Thyroid gland (tissue), 4 donors: ENCODE measurements at regions not wholly inside any gene's neighbourhood (a gene's known extent, or its start where the extent isn't known, plus 50 kb on each side); places are given as distances from the start of the nearest gene placed in this dataset.

ENCODE experiments used
- DNase-seq, 2 donors: peaks; one replicate each; pipeline ENCODE4 v3.0.0-alpha.2; 2019
- H3K27ac ChIP-seq, 3 donors: fragments of 200-600 bp; sonication (generic); 1 replicate in 2 of 3; 2 replicates in 1 of 3; pipeline ENCODE4 v1.5.1; 2016 to 2019; ENCODE audit warnings: mild to moderate bottlenecking in 1 of 3, moderate library complexity in 1 of 3
- H3K27me3 ChIP-seq: fragments of 200-600 bp; sonication (generic); one replicate; pipeline ENCODE4 v1.5.1; 2019
- H3K36me3 ChIP-seq, 2 donors: fragments of 200-600 bp; sonication (generic); one replicate each; pipeline ENCODE4 v1.5.1; 2016 to 2019
- H3K4me1 ChIP-seq, 2 donors: fragments of 200-600 bp; sonication (generic); one replicate each; pipeline ENCODE4 v1.5.1; 2017 to 2019
- H3K4me3 ChIP-seq, 3 donors: fragments of 200-600 bp; sonication (generic); replicated peaks in 1 of 3; 1 replicate in 2 of 3; 2 replicates in 1 of 3; pipeline ENCODE4 v1.5.1; 2016; ENCODE audit warnings: mild to moderate bottlenecking in 1 of 3
- H3K9me3 ChIP-seq: fragments of 200-600 bp; sonication (generic); one replicate; pipeline ENCODE4 v1.5.1; 2017
- CTCF ChIP-seq, 6 experiments: fragments of 200-600 bp in 3 of 6; fragments of 450-650 bp in 3 of 6; sonication (generic) in 3 of 6; IDR thresholded peaks; one replicate each; pipeline ENCODE4 v1.5.1; 2016 to 2019; ENCODE audit warnings: antibody characterized with exemption in 6 of 6, mild to moderate bottlenecking in 2 of 6, inconsistent platforms in 1 of 6, moderate library complexity in 1 of 6
- POLR2A ChIP-seq, 2 donors: fragments of 450-650 bp; IDR thresholded peaks; one replicate each; pipeline ENCODE4 v1.6.1; 2017; ENCODE audit warnings: antibody characterized with exemption in 2 of 2, mild to moderate bottlenecking in 2 of 2, moderate library complexity in 1 of 2
- WGBS, 2 donors: methylation state at CpG; one replicate each; pipeline ENCODE4 v1.1.5; 2017; 5-methylcytosine and 5-hydroxymethylcytosine counted together
- intact Hi-C: fragments of 100-400 bp; cut with DNase I; formaldehyde crosslinking; loops from one replicate; pipeline ENCODE4 v1.15.1; 2023

GRCh38 chr7:41145656-41146055 lies 557.2 kb downstream of the INHBA start:
- Histone ChIP-seq H3K27ac (no peak overlapping the region), H3K4me1 (no peaks in the 10 kb centered on the region), H3K9me3 (no peaks in the 10 kb centered on the region), H3K4me3 (no peak overlapping the region), H3K36me3 (no peaks in the 10 kb centered on the region), H3K27me3 (no peaks in the 10 kb centered on the region)
- WGBS, 2 donors, result 83 to 87% methylated on average over 3 of the region's 3 CpGs
- intact Hi-C loops, result no loop called here
- TF ChIP-seq CTCF (IDR thresholded peaks at IDR 0.05) (no peak), POLR2A (IDR thresholded peaks at IDR 0.05) (no peak)
- no peak for DNase-seq

GRCh38 chr7:41142904-41143473 lies 559.9 kb downstream of the INHBA start:
- H3K27me3 ChIP-seq, result no peaks in the 10 kb centered on the region
- H3K4me3 ChIP-seq, result no peak overlapping the region
- H3K4me1 ChIP-seq, result no peaks in the 10 kb centered on the region
- DNase-seq, result no peak
- no peaks in the 10 kb centered on the region for H3K9me3 ChIP-seq
- TF ChIP-seq CTCF (IDR thresholded peaks at IDR 0.05) (no peak), POLR2A (IDR thresholded peaks at IDR 0.05) (no peak)
- no peaks in the 10 kb centered on the region for H3K36me3 ChIP-seq
- H3K27ac ChIP-seq, result no peak overlapping the region
- intact Hi-C loops, result no loop called here

- Histone ChIP-seq H3K4me1 (peaks cover 3 to 8% of the 10 kb centered on the region in 2 donors), H3K27me3 (no peaks in the 10 kb centered on the region), H3K9me3 (no peaks in the 10 kb centered on the region), H3K27ac (no peak overlapping the region), H3K4me3 (no peak overlapping the region), H3K36me3 (no peaks in the 10 kb centered on the region)
- DNase-seq, result no peak
- TF ChIP-seq POLR2A (IDR thresholded peaks at IDR 0.05) (no peak), CTCF (IDR thresholded peaks at IDR 0.05) (no peak)
- 93 to 95% methylated on average over 5 of the region's 5 CpGs for WGBS, 2 donors
- intact Hi-C loops, result no loop called here
Observed at GRCh38 chr7:41139789-41140188, 563.1 kb downstream of the INHBA start.

GRCh38 chr7:41136551-41136950 lies 566.3 kb downstream of the INHBA start:
- intact Hi-C loops, result no loop called here
- no peak for DNase-seq
- Histone ChIP-seq H3K4me3 (no peak overlapping the region), H3K4me1 (peaks cover 11 to 16% of the 10 kb centered on the region in 2 donors), H3K9me3 (no peaks in the 10 kb centered on the region), H3K27ac (no peak overlapping the region), H3K27me3 (no peaks in the 10 kb centered on the region), H3K36me3 (no peaks in the 10 kb centered on the region)
- 92 to 100% methylated on average over 2 to 14 of the region's 15 CpGs for WGBS, 2 donors
- TF ChIP-seq POLR2A (IDR thresholded peaks at IDR 0.05) (no peak), CTCF (IDR thresholded peaks at IDR 0.05) (no peak)

GRCh38 chr7:41135511-41135910 lies 567.4 kb downstream of the INHBA start:
- Histone ChIP-seq H3K36me3 (no peaks in the 10 kb centered on the region), H3K27ac (no peak overlapping the region), H3K4me1 (peaks cover 11 to 16% of the 10 kb centered on the region in 2 donors), H3K4me3 (no peak overlapping the region), H3K9me3 (no peaks in the 10 kb centered on the region), H3K27me3 (no peaks in the 10 kb centered on the region)
- TF ChIP-seq POLR2A (IDR thresholded peaks at IDR 0.05), result no peak
- WGBS, 2 donors, result 97 to 100% methylated on average over 2 to 5 of the region's 6 CpGs
- intact Hi-C loops, result no loop called here
- DNase-seq, result no peak
